Fibroblast of mammary gland (primary cell): ENCODE measurements at regions not wholly inside any gene's neighbourhood (a gene's known extent, or its start where the extent isn't known, plus 50 kb on each side); places are given as distances from the start of the nearest gene placed in this dataset.

Source experiments
- DNase-seq: peaks from one replicate; pipeline ENCODE4 v3.0.0-alpha.2; 2010; ENCODE audit warnings: low read depth
- H3K4me3 ChIP-seq: 2 replicates; pipeline ENCODE4 v1.5.1; 2011; ENCODE audit warnings: low read depth, mild to moderate bottlenecking, low read length, moderate library complexity; ENCODE audit not compliant: control insufficient read depth
- TF ChIP-seq, protein P1 (sequence below): conservative IDR thresholded peaks from 2 replicates; pipeline ENCODE4 v1.5.1; 2011; ENCODE audit warnings: low read depth, low read length, inconsistent platforms; ENCODE audit not compliant: control insufficient read depth, insufficient read depth

DNA sequence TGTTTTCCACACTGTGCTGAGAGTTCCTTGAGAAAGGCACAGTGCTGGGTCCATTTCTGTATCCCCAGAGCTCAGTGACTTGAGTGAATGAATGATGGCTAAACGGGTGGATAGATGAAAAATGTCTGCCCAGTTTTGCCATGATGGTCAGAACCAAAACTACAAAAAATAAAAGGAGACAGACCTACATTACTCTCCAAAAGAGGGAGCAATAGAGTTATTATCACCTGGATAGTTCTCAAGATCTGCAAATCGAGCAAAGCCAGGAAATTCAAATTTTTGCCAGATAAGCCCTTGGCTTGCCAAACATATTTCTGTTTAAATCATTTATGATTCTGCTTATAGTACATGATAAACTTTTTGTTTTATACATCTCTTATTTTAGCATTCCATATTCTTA lies 214.2 kb upstream of the ZNF462 start:
- no peak overlapping the region for H3K4me3 ChIP-seq
- peak; percentile 44 for DNase-seq
- TF ChIP-seq, protein P1, sequence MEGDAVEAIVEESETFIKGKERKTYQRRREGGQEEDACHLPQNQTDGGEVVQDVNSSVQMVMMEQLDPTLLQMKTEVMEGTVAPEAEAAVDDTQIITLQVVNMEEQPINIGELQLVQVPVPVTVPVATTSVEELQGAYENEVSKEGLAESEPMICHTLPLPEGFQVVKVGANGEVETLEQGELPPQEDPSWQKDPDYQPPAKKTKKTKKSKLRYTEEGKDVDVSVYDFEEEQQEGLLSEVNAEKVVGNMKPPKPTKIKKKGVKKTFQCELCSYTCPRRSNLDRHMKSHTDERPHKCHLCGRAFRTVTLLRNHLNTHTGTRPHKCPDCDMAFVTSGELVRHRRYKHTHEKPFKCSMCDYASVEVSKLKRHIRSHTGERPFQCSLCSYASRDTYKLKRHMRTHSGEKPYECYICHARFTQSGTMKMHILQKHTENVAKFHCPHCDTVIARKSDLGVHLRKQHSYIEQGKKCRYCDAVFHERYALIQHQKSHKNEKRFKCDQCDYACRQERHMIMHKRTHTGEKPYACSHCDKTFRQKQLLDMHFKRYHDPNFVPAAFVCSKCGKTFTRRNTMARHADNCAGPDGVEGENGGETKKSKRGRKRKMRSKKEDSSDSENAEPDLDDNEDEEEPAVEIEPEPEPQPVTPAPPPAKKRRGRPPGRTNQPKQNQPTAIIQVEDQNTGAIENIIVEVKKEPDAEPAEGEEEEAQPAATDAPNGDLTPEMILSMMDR: peak; percentile 37

DNA sequence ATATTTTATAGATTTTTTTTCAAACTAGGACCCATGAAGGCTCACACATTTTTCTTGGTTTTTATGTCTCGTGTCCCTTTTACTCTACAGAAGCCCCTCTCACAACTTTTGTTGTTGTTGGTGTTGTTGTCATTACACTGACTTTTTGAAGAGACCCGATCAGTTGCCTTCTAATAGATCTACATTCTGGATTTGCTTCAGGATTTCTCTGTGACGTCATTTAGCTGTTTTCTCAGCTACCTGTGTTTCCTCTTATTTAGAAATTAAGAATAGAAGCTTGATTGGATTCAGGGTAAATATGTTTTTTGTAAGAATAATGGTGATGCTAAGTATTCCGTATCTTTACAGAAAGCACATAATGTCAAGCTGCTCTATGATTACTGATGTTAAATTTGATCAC lies 213.3 kb upstream of the ZNF462 start:
- H3K4me3 ChIP-seq: no peak overlapping the region
- no peak for DNase-seq
- TF ChIP-seq, protein P1: no peak

- H3K4me3 ChIP-seq: no peak overlapping the region
- TF ChIP-seq, protein P1: no peak
- peak; percentile 84 for DNase-seq
These were observed 209.8 kb upstream of the ZNF462 start for GRCh38 chr9:106653213-106653612.

GRCh38 chr9:106655966-106656365 lies 207.0 kb upstream of the ZNF462 start:
- no peak for DNase-seq
- TF ChIP-seq, protein P1: no peak
- H3K4me3 ChIP-seq: no peak overlapping the region

DNA sequence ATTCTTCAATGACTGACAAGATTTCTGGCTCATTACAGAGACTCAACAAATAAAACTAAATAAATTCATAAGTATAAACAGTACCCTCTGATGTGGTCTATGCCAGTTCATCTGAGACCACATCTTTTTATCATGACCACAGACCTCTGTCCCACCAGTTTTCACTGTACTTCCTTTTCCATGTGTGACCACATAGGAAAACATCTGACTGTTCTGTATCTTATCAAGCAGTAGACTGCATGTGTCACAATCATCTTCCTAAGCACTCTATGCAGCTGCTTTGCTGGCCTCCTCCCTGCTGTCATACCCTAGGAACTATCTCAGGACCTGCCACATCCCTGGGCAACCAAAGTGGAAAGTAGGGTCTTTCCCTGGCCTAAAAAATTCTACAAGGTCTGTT lies 205.0 kb upstream of the ZNF462 start:
- DNase-seq: no peak
- TF ChIP-seq, protein P1: no peak
- H3K4me3 ChIP-seq: no peak overlapping the region

- no peak overlapping the region for H3K4me3 ChIP-seq
- DNase-seq: no peak
- TF ChIP-seq, protein P1: no peak
These were observed 194.4 kb upstream of the ZNF462 start for GRCh38 chr9:106668534-106668933.

GRCh38 chr9:106669835-106670234 lies 193.1 kb upstream of the ZNF462 start:
- TF ChIP-seq, protein P1: no peak

More at GRCh38 chr9:106669835-106670234, 193.1 kb upstream of the ZNF462 start:
- H3K4me3 ChIP-seq: no peak overlapping the region
- no peak for DNase-seq
